Transverse colon (tissue), 4 donors: ENCODE measurements at regions not wholly inside any gene's neighbourhood (a gene's known extent, or its start where the extent isn't known, plus 50 kb on each side); places are given as distances from the start of the nearest gene placed in this dataset.

ENCODE experiments used
- EP300 ChIP-seq: sonication (generic); formaldehyde crosslinking; IDR thresholded peaks from one replicate; pipeline ENCODE4 v1.6.1; 2017; ENCODE audit warnings: antibody characterized with exemption, low read depth
- POLR2A ChIP-seq: fragments of 450-650 bp; IDR thresholded peaks from one replicate; pipeline ENCODE4 v1.6.1; 2016; ENCODE audit warnings: antibody characterized with exemption, mild to moderate bottlenecking, moderate library complexity
- POLR2AphosphoS5 ChIP-seq, 3 donors: sonication (generic); formaldehyde crosslinking; IDR thresholded peaks; one replicate each; pipeline ENCODE4 v1.6.1; 2016; ENCODE audit warnings: antibody characterized with exemption in 3 of 3
- TF ChIP-seq, protein P1 (sequence below), 5 experiments: fragments of 200-600 bp in 3 of 5; fragments of 450-650 bp in 2 of 5; sonication (generic) in 3 of 5; IDR thresholded peaks; 1 replicate in 2 of 5; 2 replicates in 3 of 5; pipeline ENCODE4 v1.5.1; 2016 to 2017; ENCODE audit warnings: antibody characterized with exemption in 5 of 5, inconsistent platforms in 3 of 5, mild to moderate bottlenecking in 2 of 5, moderate library complexity in 1 of 5

DNA sequence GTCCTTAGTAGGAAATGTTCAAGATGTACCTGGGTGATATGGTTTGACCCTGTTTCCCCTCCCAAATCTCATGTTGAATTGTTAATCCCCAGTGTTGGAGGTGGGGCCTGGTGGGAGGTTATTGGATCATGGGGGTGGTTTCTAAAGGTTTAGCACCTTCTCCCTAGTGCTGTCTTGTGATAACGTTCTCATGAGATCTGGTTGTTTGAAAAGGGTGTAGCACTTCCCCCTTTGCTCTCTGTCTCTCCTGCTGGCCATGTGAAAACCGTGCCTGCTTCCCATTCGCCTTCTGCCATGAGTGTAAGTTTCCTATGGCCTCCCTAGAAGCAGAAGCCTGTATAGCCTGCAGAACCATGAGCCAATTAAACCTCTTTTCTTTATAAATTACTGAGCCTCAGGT, 353.0 kb upstream of the SFSWAP start:
- TF ChIP-seq POLR2AphosphoS5 (IDR thresholded peaks at IDR 0.05) (no peak), POLR2A (no peak), EP300 (no peak)
- TF ChIP-seq, protein P1, sequence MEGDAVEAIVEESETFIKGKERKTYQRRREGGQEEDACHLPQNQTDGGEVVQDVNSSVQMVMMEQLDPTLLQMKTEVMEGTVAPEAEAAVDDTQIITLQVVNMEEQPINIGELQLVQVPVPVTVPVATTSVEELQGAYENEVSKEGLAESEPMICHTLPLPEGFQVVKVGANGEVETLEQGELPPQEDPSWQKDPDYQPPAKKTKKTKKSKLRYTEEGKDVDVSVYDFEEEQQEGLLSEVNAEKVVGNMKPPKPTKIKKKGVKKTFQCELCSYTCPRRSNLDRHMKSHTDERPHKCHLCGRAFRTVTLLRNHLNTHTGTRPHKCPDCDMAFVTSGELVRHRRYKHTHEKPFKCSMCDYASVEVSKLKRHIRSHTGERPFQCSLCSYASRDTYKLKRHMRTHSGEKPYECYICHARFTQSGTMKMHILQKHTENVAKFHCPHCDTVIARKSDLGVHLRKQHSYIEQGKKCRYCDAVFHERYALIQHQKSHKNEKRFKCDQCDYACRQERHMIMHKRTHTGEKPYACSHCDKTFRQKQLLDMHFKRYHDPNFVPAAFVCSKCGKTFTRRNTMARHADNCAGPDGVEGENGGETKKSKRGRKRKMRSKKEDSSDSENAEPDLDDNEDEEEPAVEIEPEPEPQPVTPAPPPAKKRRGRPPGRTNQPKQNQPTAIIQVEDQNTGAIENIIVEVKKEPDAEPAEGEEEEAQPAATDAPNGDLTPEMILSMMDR (IDR thresholded peaks at IDR 0.05), result no peak
